A549 (cell line): ENCODE measurements at regions not wholly inside any gene's neighbourhood (a gene's known extent, or its start where the extent isn't known, plus 50 kb on each side); places are given as distances from the start of the nearest gene placed in this dataset.

Source experiments
- CHD2 ChIP-seq: fragments of 150-350 bp; IDR thresholded peaks from 2 replicates; pipeline ENCODE4 v1.6.1; 2014; ENCODE audit warnings: low read length; ENCODE audit not compliant: partially characterized antibody
- EHF ChIP-seq: fragments of 250-450 bp; sonication (Bioruptor Pico); IDR thresholded peaks from 2 replicates; pipeline ENCODE4 v1.5.0; 2020; ENCODE audit warnings: mild to moderate bottlenecking
- EP300 ChIP-seq, 2 experiments: fragments of >200 bp; sonication (Bioruptor Twin); formaldehyde crosslinking; IDR thresholded peaks; 2 replicates in 1 of 2; 3 replicates in 1 of 2; pipeline ENCODE4 v1.6.1; 2016 to 2017
- ESRRA ChIP-seq: fragments of 150-350 bp; IDR thresholded peaks from 2 replicates; pipeline ENCODE4 v1.6.1; 2014; ENCODE audit warnings: mild to moderate bottlenecking, low read length, borderline replicate concordance
- MAZ ChIP-seq: fragments of 150-350 bp; IDR thresholded peaks from 2 replicates; pipeline ENCODE4 v1.6.1; 2014; ENCODE audit warnings: antibody characterized with exemption, low read depth, low read length, borderline replicate concordance
- POLR2A ChIP-seq: IDR thresholded peaks from 2 replicates; pipeline ENCODE4 v1.6.1; 2012; ENCODE audit warnings: mild to moderate bottlenecking, low read length
- RARB ChIP-seq: fragments of 250-450 bp; sonication (Bioruptor Pico); IDR thresholded peaks from 2 replicates; pipeline ENCODE4 v1.8.0; 2021; ENCODE audit warnings: mild to moderate bottlenecking, moderate library complexity
- RNF2 ChIP-seq: fragments of 200-600 bp; sonication (generic); IDR thresholded peaks from 2 replicates; pipeline ENCODE4 v1.6.1; 2016; ENCODE audit warnings: low read depth, mild to moderate bottlenecking, antibody characterized with exemption, moderate library complexity, borderline replicate concordance
- TFCP2L1 ChIP-seq: fragments of 250-450 bp; sonication (Bioruptor Pico); IDR thresholded peaks from 2 replicates; pipeline ENCODE4 v1.5.0; 2021; ENCODE audit warnings: mild to moderate bottlenecking
- TP53 ChIP-seq: fragments of 250-450 bp; sonication (Bioruptor Pico); IDR thresholded peaks from 2 replicates; pipeline ENCODE4 v1.5.0; 2021; ENCODE audit warnings: mild to moderate bottlenecking, moderate library complexity
- TF ChIP-seq, protein P1 (sequence below): fragments of >200 bp; sonication (Bioruptor Twin); formaldehyde crosslinking; IDR thresholded peaks from 3 replicates; pipeline ENCODE4 v1.5.1; 2016
- TF ChIP-seq, protein P2 (sequence below): IDR thresholded peaks from 2 replicates; pipeline ENCODE4 v1.6.1; 2012; ENCODE audit warnings: low read depth, borderline replicate concordance
- TF ChIP-seq, protein P3 (sequence below): fragments of >200 bp; sonication (Bioruptor Twin); formaldehyde crosslinking; IDR thresholded peaks from 3 replicates; pipeline ENCODE4 v1.6.1; 2016

DNA sequence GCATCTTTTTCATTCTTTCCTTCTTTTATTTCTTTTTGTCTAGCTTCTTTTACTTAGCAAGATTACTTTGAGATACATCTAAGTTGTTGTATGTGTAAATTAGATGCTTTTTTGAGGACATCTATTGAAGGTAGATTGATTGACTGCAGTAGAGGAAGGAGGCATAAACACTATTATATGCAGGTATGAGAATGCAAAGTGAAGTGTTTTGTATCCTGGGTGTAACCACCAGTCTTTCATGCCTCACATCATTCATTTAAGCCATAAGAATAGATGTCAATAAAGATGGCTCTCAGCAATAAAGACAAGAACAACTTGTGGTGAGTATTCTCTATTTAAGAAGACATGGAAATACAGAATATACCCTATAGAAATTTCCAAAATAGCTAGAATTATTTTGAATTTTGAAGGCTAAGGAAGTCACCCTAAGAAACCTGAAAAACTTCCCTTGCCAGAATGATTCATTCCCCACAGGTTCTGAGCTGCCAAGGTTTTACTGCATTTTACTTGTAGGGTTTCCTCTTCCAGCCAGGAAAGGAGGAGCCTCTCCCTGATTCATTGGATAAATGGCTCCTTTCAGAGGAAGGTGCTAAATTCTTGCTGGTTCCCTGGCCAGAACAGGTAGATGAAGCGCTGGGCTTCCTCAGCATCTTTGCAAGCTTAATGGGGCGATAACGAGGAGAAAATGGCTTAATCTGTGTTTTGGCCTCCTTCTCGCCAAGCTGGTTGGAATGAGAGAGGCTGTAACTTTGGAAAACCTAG, 279.8 kb upstream of the SLC14A2 start:
- TF ChIP-seq, protein P1, sequence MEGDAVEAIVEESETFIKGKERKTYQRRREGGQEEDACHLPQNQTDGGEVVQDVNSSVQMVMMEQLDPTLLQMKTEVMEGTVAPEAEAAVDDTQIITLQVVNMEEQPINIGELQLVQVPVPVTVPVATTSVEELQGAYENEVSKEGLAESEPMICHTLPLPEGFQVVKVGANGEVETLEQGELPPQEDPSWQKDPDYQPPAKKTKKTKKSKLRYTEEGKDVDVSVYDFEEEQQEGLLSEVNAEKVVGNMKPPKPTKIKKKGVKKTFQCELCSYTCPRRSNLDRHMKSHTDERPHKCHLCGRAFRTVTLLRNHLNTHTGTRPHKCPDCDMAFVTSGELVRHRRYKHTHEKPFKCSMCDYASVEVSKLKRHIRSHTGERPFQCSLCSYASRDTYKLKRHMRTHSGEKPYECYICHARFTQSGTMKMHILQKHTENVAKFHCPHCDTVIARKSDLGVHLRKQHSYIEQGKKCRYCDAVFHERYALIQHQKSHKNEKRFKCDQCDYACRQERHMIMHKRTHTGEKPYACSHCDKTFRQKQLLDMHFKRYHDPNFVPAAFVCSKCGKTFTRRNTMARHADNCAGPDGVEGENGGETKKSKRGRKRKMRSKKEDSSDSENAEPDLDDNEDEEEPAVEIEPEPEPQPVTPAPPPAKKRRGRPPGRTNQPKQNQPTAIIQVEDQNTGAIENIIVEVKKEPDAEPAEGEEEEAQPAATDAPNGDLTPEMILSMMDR = no peak
- TF ChIP-seq POLR2A = no peak
- no peak for TF ChIP-seq CHD2
- TF ChIP-seq RNF2 = no peak
- TF ChIP-seq ESRRA = no peak
- TF ChIP-seq RARB = no peak
- no peak for TF ChIP-seq TFCP2L1 (CRISPR knock-in tag)
- no peak for TF ChIP-seq EHF (CRISPR knock-in tag)
- no peak for TF ChIP-seq MAZ
- TF ChIP-seq, protein P2, sequence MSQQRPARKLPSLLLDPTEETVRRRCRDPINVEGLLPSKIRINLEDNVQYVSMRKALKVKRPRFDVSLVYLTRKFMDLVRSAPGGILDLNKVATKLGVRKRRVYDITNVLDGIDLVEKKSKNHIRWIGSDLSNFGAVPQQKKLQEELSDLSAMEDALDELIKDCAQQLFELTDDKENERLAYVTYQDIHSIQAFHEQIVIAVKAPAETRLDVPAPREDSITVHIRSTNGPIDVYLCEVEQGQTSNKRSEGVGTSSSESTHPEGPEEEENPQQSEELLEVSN = no peak
- TF ChIP-seq, protein P3, sequence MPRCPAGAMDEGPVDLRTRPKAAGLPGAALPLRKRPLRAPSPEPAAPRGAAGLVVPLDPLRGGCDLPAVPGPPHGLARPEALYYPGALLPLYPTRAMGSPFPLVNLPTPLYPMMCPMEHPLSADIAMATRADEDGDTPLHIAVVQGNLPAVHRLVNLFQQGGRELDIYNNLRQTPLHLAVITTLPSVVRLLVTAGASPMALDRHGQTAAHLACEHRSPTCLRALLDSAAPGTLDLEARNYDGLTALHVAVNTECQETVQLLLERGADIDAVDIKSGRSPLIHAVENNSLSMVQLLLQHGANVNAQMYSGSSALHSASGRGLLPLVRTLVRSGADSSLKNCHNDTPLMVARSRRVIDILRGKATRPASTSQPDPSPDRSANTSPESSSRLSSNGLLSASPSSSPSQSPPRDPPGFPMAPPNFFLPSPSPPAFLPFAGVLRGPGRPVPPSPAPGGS = no peak
- TF ChIP-seq TP53 (CRISPR knock-in tag) = no peak
- TF ChIP-seq EP300 (IDR thresholded peaks at IDR 0.05) = no peak
